K562 (cell line): ENCODE measurements at regions not wholly inside any gene's neighbourhood (a gene's known extent, or its start where the extent isn't known, plus 50 kb on each side); places are given as distances from the start of the nearest gene placed in this dataset.

Experiments
- ATAC-seq: fragments of 200-7000 bp; cut with Tn5 transposase; 3 replicates; pipeline ENCODE4 v1.9.1; 2020; ENCODE audit warnings: moderate library complexity
- BruUV-seq: library from RNA; stranded (reverse); fragments of 400-500 nt; replicated peaks from 2 replicates; lab custom pipeline; 2021; lab: Mats Ljungman, UMichigan
- CTCF ChIA-PET: fragments of 300-600 bp; formaldehyde crosslinking; extraction: SDS; loops from one replicate; lab custom pipeline; 2021; ENCODE audit warnings: low intra/inter-chr PET ratio; lab: Yijun Ruan, JAX
- POLR2A ChIA-PET: fragments of 300-600, 350-650 bp; sonication (Branson Sonifier 250); formaldehyde crosslinking; extraction: SDS; loops from one replicate; lab custom pipeline; 2021; ENCODE audit warnings: antibody characterized with exemption, inconsistent platforms; lab: Yijun Ruan, JAX
- DNase-seq, 4 experiments: peaks; one replicate each; pipeline versions ENCODE4 v3.0.0 to v3.0.0-alpha.2; 2011 to 2018; ENCODE audit warnings: low spot score in 3 of 4, mixed read lengths in 3 of 4; ENCODE audit errors: extremely low read depth in 1 of 4
- FAIRE-seq: peaks from 2 replicates; lab custom pipeline; 2011; peaks lifted over from hg19 to GRCh38; lab: Jason Lieb, UNC
- H2AFZ ChIP-seq: 2 replicates; pipeline ENCODE4 v1.6.0; 2011; ENCODE audit warnings: low read depth, low read length, control low read depth, inconsistent platforms
- H3K27ac ChIP-seq: fragments of 200-600 bp; 3 replicates; pipeline ENCODE4 v1.8.0; 2011; ENCODE audit warnings: low read depth, mild to moderate bottlenecking, control low read depth, inconsistent platforms, low read length, moderate library complexity, mixed read lengths; ENCODE audit errors: extremely low read depth
- H3K27me3 ChIP-seq, 2 experiments: fragments of 300-600 bp in 1 of 2; 2 replicates in 1 of 2; 3 replicates in 1 of 2; pipeline versions ENCODE4 v1.6.0 to v1.8.0; 2011; ENCODE audit warnings: inconsistent platforms in 2 of 2, low read length in 2 of 2, mild to moderate bottlenecking in 1 of 2, mixed read lengths in 1 of 2, moderate library complexity in 1 of 2; ENCODE audit not compliant: control insufficient read depth in 2 of 2, insufficient read depth in 2 of 2
- H3K36me3 ChIP-seq: fragments of 300-600 bp; 3 replicates; pipeline ENCODE4 v1.8.0; 2011; ENCODE audit warnings: mild to moderate bottlenecking, low read length, inconsistent platforms; ENCODE audit not compliant: control insufficient read depth, insufficient read depth
- H3K4me1 ChIP-seq, 2 experiments: fragments of 200-600 bp in 1 of 2; replicated peaks in 1 of 2; 2 replicates in 1 of 2; 3 replicates in 1 of 2; pipeline versions ENCODE4 v1.5.1 to v1.8.0; 2011; ENCODE audit warnings: inconsistent platforms in 2 of 2, low read length in 2 of 2, mild to moderate bottlenecking in 1 of 2, mixed read lengths in 1 of 2, moderate library complexity in 1 of 2; ENCODE audit not compliant: control insufficient read depth in 2 of 2, insufficient read depth in 2 of 2
- H3K4me2 ChIP-seq: 2 replicates; pipeline ENCODE4 v1.6.1; 2011; ENCODE audit warnings: low read length, control low read depth, inconsistent platforms, mixed read lengths; ENCODE audit not compliant: insufficient read depth
- H3K4me3 ChIP-seq: fragments of 200-600 bp; sonication (generic), shearing (Covaris generic); 2 replicates; pipeline ENCODE4 v1.5.1; 2016; ENCODE audit warnings: control low read depth, inconsistent platforms
- H3K79me2 ChIP-seq: fragments of 200-600 bp; 3 replicates; pipeline ENCODE4 v1.8.0; 2011; ENCODE audit warnings: low read length, inconsistent platforms; ENCODE audit not compliant: control insufficient read depth, insufficient read depth
- H3K9ac ChIP-seq, 2 experiments: 2 replicates each; pipeline versions ENCODE4 v1.6.0 to v1.6.1; 2011; ENCODE audit warnings: low read depth in 2 of 2, low read length in 2 of 2, control low read depth in 1 of 2, inconsistent platforms in 1 of 2, mild to moderate bottlenecking in 1 of 2, mixed read lengths in 1 of 2; ENCODE audit not compliant: insufficient read depth in 1 of 2
- H3K9me1 ChIP-seq: one replicate; pipeline ENCODE4 v1.6.0; 2011; ENCODE audit warnings: inconsistent platforms, mild to moderate bottlenecking, low read length, moderate library complexity; ENCODE audit not compliant: control insufficient read depth, insufficient read depth
- H3K9me3 ChIP-seq: replicated peaks from 2 replicates; pipeline ENCODE4 v1.5.1; 2011; ENCODE audit warnings: low read depth, low read length, inconsistent platforms; ENCODE audit not compliant: control insufficient read depth, insufficient read depth
- H4K20me1 ChIP-seq: replicated peaks from 2 replicates; pipeline ENCODE4 v1.6.1; 2011; ENCODE audit warnings: low read length, inconsistent platforms, mixed read lengths; ENCODE audit not compliant: control insufficient read depth, insufficient read depth
- EZH2 ChIP-seq: IDR thresholded peaks from 2 replicates; pipeline ENCODE4 v1.6.1; 2012; ENCODE audit warnings: low read depth, mild to moderate bottlenecking, inconsistent platforms, low read length, borderline replicate concordance
- HEY1 ChIP-seq: fragments of 250-450 bp; sonication (Bioruptor Pico); IDR thresholded peaks from 2 replicates; pipeline ENCODE4 v1.5.0; 2020; ENCODE audit warnings: mild to moderate bottlenecking, moderate library complexity, borderline replicate concordance
- MTA1 ChIP-seq: fragments of 450-650 bp; IDR thresholded peaks from 2 replicates; pipeline ENCODE4 v1.6.1; 2017; ENCODE audit warnings: borderline replicate concordance
- NCOA2 ChIP-seq, 2 experiments: fragments of 450-650 bp; IDR thresholded peaks; 2 replicates each; pipeline ENCODE4 v1.6.1; 2018; ENCODE audit warnings: mild to moderate bottlenecking in 2 of 2, moderate library complexity in 1 of 2; ENCODE audit not compliant: partially characterized antibody in 2 of 2
- NFE2 ChIP-seq: IDR thresholded peaks from 2 replicates; pipeline ENCODE4 v1.6.1; 2014; ENCODE audit warnings: antibody characterized with exemption, low read depth
- RCOR1 ChIP-seq, 2 experiments: IDR thresholded peaks; 2 replicates each; pipeline ENCODE4 v1.6.1; 2012; ENCODE audit warnings: low read depth in 2 of 2, low read length in 2 of 2, borderline replicate concordance in 1 of 2, improper control_type of control experiment in 1 of 2
- SRSF9 ChIP-seq: fragments of 200-400 bp; formaldehyde crosslinking; IDR thresholded peaks from 2 replicates; pipeline ENCODE4 v1.6.1; 2017; ENCODE audit warnings: low read depth, low read length, borderline replicate concordance
- ZNF232 ChIP-seq: sonication (generic); formaldehyde crosslinking; IDR thresholded peaks from 2 replicates; pipeline ENCODE4 v1.8.0; 2022; ENCODE audit warnings: mild to moderate bottlenecking, missing genetic modification reagents
- WGBS: fragments of 100-300 bp; shearing (Covaris generic); methylation state at CpG from one replicate; pipeline ENCODE4 v1.1.6; 2016; ENCODE audit warnings: low coverage, mixed read lengths; ENCODE audit not compliant: insufficient coverage; ENCODE audit errors: missing lambda C conversion rate; 5-methylcytosine and 5-hydroxymethylcytosine counted together
- in situ Hi-C: fragments of 300-500 bp; cut with MboI; formaldehyde crosslinking; loops from 4 replicates; pipeline ENCODE4 v1.15.0; 2018; ENCODE audit warnings: inconsistent platforms, mixed read lengths
- intact Hi-C: fragments of 100-400 bp; cut with micrococcal nuclease; formaldehyde crosslinking; loops from 2 replicates; pipeline ENCODE4 v1.14.2; 2022
- TF ChIP-seq, protein P1 (sequence below): fragments of 450-650 bp; IDR thresholded peaks from 2 replicates; pipeline ENCODE4 v1.6.1; 2016; ENCODE audit warnings: missing biosample characterization, missing genetic modification characterization
- TF ChIP-seq, protein P2 (sequence below): fragments of 250-450 bp; sonication (Bioruptor Pico); IDR thresholded peaks from 2 replicates; pipeline ENCODE4 v1.8.0; 2021; ENCODE audit warnings: moderate library complexity, mild to moderate bottlenecking, inconsistent platforms
- TF ChIP-seq, protein P3 (sequence below): fragments of 250-450 bp; sonication (Bioruptor Pico); IDR thresholded peaks from 2 replicates; pipeline ENCODE4 v1.9.0; 2021; ENCODE audit warnings: mild to moderate bottlenecking, inconsistent platforms
- TF ChIP-seq, protein P4 (sequence below): sonication (generic); formaldehyde crosslinking; IDR thresholded peaks from 2 replicates; pipeline ENCODE4 v1.8.0; 2022; ENCODE audit warnings: missing genetic modification reagents, mild to moderate bottlenecking, moderate library complexity, borderline replicate concordance

DNA sequence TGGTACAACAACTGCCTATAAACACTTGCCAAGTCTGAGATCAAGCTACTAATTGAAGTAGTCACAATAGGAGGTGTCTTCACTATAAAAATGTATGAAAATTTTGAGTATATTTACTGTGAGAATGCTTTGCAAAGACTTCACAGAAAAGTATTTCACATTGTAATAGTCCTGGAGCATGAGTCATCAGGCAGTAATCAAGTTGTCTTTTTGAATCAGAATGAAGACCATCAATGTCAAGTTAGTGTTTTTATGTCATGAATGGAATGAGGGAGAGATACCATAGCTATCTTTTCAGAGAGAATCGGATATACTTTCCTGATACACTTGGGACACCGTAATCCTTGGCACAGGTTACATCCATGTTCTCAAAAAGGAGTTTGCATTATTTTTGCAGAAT lies 466.9 kb upstream of the ARRDC3 start:
- Histone ChIP-seq H2AFZ (no peak overlapping the region), H3K4me1 (no peaks in the 10 kb centered on the region), H3K79me2 (no peaks in the 10 kb centered on the region), H3K36me3 (no peaks in the 10 kb centered on the region), H3K27me3 (no peaks in the 10 kb centered on the region), H4K20me1 (no peaks in the 10 kb centered on the region), H3K27ac (no peak overlapping the region), H3K9me3 (no peaks in the 10 kb centered on the region; the same call in 1 of the 2 replicates), H3K9me1 (no peaks in the 10 kb centered on the region), H3K4me2 (no peak overlapping the region), H3K4me3 (no peak overlapping the region), H3K9ac (no peak overlapping the region)
- DNase-seq: no peak
- POLR2A ChIA-PET: no interaction called here
- ATAC-seq: no peak
- FAIRE-seq: no peak
- CTCF ChIA-PET: no interaction called here
- BruUV-seq: no TSS peak
- TF ChIP-seq EZH2 (no peak), NCOA2 (IDR thresholded peaks at IDR 0.05; ENCODE audit: partially characterized antibody in 2 of 2) (no peak), ZNF232 (no peak), SRSF9 (no peak), MTA1 (no peak), NFE2 (no peak), HEY1 (CRISPR knock-in tag) (no peak), RCOR1 (IDR thresholded peaks at IDR 0.05; ENCODE audit: borderline replicate concordance in 1 of 2, low read depth in 2 of 2, low read length in 2 of 2) (no peak)
- TF ChIP-seq, protein P1, sequence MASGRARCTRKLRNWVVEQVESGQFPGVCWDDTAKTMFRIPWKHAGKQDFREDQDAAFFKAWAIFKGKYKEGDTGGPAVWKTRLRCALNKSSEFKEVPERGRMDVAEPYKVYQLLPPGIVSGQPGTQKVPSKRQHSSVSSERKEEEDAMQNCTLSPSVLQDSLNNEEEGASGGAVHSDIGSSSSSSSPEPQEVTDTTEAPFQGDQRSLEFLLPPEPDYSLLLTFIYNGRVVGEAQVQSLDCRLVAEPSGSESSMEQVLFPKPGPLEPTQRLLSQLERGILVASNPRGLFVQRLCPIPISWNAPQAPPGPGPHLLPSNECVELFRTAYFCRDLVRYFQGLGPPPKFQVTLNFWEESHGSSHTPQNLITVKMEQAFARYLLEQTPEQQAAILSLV (tag): no peak
- TF ChIP-seq, protein P2, sequence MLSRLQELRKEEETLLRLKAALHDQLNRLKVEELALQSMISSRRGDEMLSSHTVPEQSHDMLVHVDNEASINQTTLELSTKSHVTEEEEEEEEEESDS (CRISPR knock-in tag): no peak
- TF ChIP-seq, protein P3, sequence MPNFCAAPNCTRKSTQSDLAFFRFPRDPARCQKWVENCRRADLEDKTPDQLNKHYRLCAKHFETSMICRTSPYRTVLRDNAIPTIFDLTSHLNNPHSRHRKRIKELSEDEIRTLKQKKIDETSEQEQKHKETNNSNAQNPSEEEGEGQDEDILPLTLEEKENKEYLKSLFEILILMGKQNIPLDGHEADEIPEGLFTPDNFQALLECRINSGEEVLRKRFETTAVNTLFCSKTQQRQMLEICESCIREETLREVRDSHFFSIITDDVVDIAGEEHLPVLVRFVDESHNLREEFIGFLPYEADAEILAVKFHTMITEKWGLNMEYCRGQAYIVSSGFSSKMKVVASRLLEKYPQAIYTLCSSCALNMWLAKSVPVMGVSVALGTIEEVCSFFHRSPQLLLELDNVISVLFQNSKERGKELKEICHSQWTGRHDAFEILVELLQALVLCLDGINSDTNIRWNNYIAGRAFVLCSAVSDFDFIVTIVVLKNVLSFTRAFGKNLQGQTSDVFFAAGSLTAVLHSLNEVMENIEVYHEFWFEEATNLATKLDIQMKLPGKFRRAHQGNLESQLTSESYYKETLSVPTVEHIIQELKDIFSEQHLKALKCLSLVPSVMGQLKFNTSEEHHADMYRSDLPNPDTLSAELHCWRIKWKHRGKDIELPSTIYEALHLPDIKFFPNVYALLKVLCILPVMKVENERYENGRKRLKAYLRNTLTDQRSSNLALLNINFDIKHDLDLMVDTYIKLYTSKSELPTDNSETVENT (CRISPR knock-in tag): no peak
- TF ChIP-seq, protein P4, sequence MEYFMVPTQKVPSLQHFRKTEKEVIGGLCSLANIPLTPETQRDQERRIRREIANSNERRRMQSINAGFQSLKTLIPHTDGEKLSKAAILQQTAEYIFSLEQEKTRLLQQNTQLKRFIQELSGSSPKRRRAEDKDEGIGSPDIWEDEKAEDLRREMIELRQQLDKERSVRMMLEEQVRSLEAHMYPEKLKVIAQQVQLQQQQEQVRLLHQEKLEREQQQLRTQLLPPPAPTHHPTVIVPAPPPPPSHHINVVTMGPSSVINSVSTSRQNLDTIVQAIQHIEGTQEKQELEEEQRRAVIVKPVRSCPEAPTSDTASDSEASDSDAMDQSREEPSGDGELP (CRISPR knock-in tag): no peak
- intact Hi-C loops (no loop called here), in situ Hi-C loops (no loop called here)
- WGBS: 0% methylated on average over 2 of the region's 2 CpGs
